ENCODE measurements at regions not wholly inside any gene's neighbourhood (a gene's known extent, or its start where the extent isn't known, plus 50 kb on each side); places are given as distances from the start of the nearest gene placed in this dataset.

DNA sequence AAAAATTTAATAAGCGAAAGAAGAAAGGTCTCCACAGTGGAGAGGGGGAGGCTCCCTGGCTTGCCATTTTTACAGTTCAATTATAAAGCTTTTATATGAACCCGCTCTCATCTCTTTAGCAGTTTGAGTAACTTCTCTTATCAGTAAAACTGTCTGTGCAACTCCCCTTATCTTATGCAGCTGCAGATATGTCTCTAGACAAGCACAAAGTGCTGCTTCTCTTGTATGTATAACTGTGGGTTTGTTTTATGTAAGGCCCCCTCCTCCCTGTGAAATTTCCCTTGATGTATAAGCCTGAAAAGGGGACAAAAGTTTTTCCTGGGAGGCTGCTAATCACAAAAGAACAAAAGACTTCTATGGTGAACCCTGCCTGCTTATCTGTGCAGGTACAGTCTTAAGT is 90.2 kb upstream of the USP9Y start:
- intact Hi-C loops (cut with DNase I; ENCODE audit: low total_unique reads): no loop called here
- no peak for DNase-seq (ENCODE audit: low spot score in 2 of 2)
- WGBS, 2 donors: 94% methylated on average over 2 of the region's 2 CpGs; no CpG with 5 or more reads in 1 of the 2 donors
- TF ChIP-seq, protein P1, sequence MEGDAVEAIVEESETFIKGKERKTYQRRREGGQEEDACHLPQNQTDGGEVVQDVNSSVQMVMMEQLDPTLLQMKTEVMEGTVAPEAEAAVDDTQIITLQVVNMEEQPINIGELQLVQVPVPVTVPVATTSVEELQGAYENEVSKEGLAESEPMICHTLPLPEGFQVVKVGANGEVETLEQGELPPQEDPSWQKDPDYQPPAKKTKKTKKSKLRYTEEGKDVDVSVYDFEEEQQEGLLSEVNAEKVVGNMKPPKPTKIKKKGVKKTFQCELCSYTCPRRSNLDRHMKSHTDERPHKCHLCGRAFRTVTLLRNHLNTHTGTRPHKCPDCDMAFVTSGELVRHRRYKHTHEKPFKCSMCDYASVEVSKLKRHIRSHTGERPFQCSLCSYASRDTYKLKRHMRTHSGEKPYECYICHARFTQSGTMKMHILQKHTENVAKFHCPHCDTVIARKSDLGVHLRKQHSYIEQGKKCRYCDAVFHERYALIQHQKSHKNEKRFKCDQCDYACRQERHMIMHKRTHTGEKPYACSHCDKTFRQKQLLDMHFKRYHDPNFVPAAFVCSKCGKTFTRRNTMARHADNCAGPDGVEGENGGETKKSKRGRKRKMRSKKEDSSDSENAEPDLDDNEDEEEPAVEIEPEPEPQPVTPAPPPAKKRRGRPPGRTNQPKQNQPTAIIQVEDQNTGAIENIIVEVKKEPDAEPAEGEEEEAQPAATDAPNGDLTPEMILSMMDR (IDR thresholded peaks at IDR 0.05): no peak
- TF ChIP-seq POLR2A (IDR thresholded peaks at IDR 0.05): no peak
- H3K4me3 ChIP-seq (ENCODE audit: low read depth, poor library complexity, severe bottlenecking): no peak overlapping the region

DNA sequence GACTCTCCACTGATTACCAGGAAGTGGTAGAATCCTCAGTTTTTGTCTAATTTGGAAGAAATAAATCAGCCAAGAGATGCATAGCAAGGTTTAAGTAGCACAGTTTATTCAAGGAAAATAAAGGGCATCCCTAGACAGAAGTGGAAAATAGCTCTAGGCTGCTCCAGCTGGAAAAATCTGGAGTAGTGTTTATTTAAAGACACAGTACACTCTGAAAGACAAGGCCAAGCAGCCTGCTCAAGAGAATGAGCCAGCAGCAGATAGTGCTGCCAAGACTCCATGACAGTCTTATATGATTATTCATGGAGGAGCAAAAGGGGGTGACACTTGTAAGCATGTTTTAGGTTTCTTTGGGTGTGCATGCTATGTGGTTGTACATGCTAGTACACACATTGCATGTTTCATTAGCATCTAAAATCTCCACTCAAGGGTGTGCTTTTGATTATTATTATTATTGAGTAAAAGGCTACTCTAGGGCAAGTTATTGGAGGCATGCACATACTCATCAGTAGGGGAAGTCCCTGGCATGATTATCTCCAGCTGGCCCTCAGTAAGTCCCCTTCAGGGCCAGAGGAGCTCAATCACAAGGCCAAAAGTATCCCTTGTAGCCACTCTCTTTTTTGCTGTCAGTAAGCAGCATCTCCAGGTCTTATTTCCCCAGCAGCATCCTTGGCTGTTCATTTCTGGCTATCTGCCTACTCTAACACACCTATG is 85.1 kb upstream of the USP9Y start:
- DNase-seq (ENCODE audit: low spot score in 2 of 2): no peak
- intact Hi-C loops (cut with DNase I; ENCODE audit: low total_unique reads): no loop called here
- no peak for TF ChIP-seq POLR2A (IDR thresholded peaks at IDR 0.05)
- TF ChIP-seq, protein P1 (IDR thresholded peaks at IDR 0.05): no peak
- no peak overlapping the region for H3K4me3 ChIP-seq (ENCODE audit: low read depth, poor library complexity, severe bottlenecking)

DNA sequence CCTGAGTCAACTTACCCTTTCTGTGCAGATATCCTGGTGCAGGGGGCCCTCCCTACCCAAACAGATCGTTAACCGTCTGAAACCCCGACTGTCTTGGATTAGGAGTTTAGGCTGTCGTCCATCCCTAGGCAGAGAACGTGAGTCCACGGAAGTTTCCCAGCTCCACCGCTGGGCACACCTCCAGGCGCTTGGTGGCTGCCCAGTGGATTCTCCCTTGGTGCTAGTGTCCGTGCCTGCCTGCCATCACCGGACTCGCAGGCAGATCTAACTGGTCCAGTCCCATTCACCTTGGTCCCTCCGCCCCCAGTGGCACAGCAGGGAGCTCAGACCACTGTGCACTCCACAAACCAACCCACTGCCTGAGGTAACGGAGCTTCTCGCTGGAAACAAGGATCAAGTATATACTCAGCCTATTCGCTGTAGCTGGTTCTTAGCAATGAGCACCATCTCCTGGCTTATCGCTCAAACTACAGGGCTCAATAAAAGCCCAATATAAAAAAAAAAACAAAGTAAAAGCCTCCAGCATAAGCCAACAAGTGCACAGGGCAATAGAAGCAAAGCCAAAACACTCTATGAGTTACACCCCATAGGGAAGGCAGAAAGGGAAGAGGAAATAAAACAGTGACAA is 79.5 kb upstream of the USP9Y start:
- 30% methylated on average over 6 of the region's 16 CpGs; no CpG with 5 or more reads in 1 of the 2 donors for WGBS, 2 donors
- TF ChIP-seq, protein P1 (IDR thresholded peaks at IDR 0.05): no peak
- TF ChIP-seq POLR2A (IDR thresholded peaks at IDR 0.05): no peak
- DNase-seq (ENCODE audit: low spot score in 2 of 2): no peak
- intact Hi-C loops (cut with DNase I; ENCODE audit: low total_unique reads): no loop called here
- H3K4me3 ChIP-seq (ENCODE audit: low read depth, poor library complexity, severe bottlenecking): no peak overlapping the region

DNA sequence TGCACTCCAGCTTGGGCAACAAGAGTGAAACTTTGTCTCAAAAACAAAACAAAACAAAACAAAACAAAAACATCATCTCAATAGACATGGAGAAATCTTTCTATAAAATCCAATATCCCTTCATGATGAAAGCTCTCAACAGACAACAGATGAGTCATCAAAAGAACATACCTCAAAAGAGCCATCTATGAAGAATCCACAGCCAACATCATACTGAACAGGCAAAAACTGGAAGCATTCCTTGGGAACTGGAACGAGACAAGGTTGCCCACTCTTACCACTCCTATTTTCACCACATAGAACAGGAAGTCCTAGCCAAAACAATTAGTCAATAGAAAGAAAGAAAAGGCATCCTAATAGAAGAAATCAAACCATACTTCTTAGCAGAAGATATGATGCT is 77.8 kb upstream of the USP9Y start:
- intact Hi-C loops (cut with DNase I; ENCODE audit: low total_unique reads): no loop called here
- H3K4me3 ChIP-seq (ENCODE audit: low read depth, poor library complexity, severe bottlenecking): no peak overlapping the region
- no peak for DNase-seq (ENCODE audit: low spot score in 2 of 2)
- no peak for TF ChIP-seq POLR2A (IDR thresholded peaks at IDR 0.05)
- TF ChIP-seq, protein P1 (IDR thresholded peaks at IDR 0.05): no peak
- WGBS, 2 donors: 27% methylated on average over 1 of the region's 1 CpG; no CpG with 5 or more reads in 1 of the 2 donors

DNA sequence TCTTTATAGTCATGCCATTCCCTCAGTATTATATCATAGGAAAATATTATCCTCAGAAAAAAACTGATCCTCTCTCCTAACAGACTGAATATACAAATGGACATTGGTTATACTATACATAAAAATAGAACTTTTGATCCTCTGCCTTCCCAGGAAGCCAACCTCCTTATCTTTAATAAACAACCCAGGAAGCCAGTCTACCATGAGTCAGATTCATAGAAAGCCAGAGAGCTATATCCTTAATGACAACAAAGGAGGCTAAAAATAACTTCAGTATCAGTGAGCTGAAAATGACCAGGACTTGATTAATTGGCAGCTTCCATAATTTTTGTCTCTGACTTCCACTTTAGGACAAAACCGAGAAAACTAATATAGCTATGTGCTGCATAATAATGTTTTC is 58.0 kb upstream of the USP9Y start:
- intact Hi-C loops (cut with DNase I; ENCODE audit: low total_unique reads): no loop called here
- no peak for DNase-seq (ENCODE audit: low spot score in 2 of 2)
- 77% methylated on average over 1 of the region's 1 CpG; no CpG with 5 or more reads in 1 of the 2 donors for WGBS, 2 donors
- no peak overlapping the region for H3K4me3 ChIP-seq (ENCODE audit: low read depth, poor library complexity, severe bottlenecking)
- TF ChIP-seq POLR2A (IDR thresholded peaks at IDR 0.05): no peak
- TF ChIP-seq, protein P1 (IDR thresholded peaks at IDR 0.05): no peak
